ENCODE measurements at regions not wholly inside any gene's neighbourhood (a gene's known extent, or its start where the extent isn't known, plus 50 kb on each side); places are given as distances from the start of the nearest gene placed in this dataset.
"Not testable (repeated sequence)": the region's sequence is repeated elsewhere in the genome, so short reads cannot be mapped to it uniquely, and the experiment has no call there.

- not testable (repeated sequence) for H3K4me3 ChIP-seq (ENCODE audit: low read depth in 1 of 3, low read length in 3 of 3); H3K36me3 ChIP-seq (ENCODE audit: control insufficient read depth in 3 of 3, insufficient read depth in 2 of 3, low read depth in 1 of 3, low read length in 3 of 3); H3K4me1 ChIP-seq (ENCODE audit: control insufficient read depth in 3 of 3, insufficient read depth in 2 of 3, low read depth in 1 of 3, low read length in 2 of 3); FAIRE-seq; DNase-seq; H3K27ac ChIP-seq (ENCODE audit: low read depth in 1 of 3, low read length in 2 of 3); H3K9me3 ChIP-seq (ENCODE audit: control insufficient read depth in 2 of 2, insufficient read depth in 1 of 2, low read depth in 1 of 2, low read length in 1 of 2); H3K27me3 ChIP-seq (ENCODE audit: control insufficient read depth in 3 of 3, insufficient read depth in 3 of 3, low read length in 3 of 3)
- 60 to 83% (median 75%) methylated on average over 8 of the region's 8 CpGs for WGBS, 3 donors
Measured at GRCh38 chr6:170192101-170192500, 98.8 kb downstream of the DLL1 start.

DNA sequence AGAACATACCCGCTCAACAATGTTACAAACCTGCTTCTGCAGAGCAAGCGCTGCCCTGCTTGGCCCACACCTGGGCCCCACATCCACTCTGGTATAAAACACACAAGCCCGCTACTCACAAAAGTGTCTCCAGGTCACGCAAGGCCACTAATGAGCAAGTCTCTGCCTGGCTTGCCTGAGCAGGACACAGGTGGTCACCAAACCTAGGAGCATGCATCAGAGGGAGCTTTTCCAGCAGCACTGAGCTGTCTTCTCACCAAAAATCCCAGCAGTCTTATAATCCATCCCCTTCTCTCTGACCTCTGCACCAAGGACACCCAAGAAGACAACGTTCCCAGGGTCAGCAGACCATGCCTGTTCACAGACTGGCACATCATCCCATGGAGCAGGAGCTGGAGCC is 100.8 kb downstream of the DLL1 start:
- no peak for FAIRE-seq

DNA sequence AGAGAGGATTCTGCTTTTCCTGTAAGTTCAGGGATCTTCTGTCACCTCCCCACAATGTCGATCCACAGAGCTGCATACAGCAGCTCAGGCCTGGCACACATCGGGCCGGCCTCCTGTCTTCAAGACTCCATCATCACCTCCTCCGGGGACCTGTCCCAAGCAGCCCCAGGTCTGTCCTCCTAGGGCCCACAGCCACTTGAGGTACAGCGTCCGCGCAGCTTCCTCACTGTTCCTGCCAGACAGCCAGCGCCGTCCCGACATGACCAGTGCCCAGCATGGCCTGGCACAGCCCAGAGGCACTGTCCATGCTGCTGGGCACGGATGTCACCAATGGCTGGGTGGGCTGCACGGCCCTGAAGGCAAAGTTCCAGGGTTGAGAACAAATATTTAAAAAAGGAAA is 101.6 kb downstream of the DLL1 start:
- H3K4me1 ChIP-seq (ENCODE audit: control insufficient read depth in 3 of 3, insufficient read depth in 2 of 3, low read depth in 1 of 3, low read length in 2 of 3) = no peaks in the 10 kb centered on the region
- FAIRE-seq (no peak), DNase-seq (no peak)
- H3K4me3 ChIP-seq (ENCODE audit: low read depth in 1 of 3, low read length in 3 of 3) = no peak overlapping the region
- peaks cover 0 to 3% of the 10 kb centered on the region in 2 donors for H3K9me3 ChIP-seq (ENCODE audit: control insufficient read depth in 2 of 2, insufficient read depth in 1 of 2, low read depth in 1 of 2, low read length in 1 of 2)
- H3K27ac ChIP-seq (ENCODE audit: low read depth in 1 of 3, low read length in 2 of 3) = no peak overlapping the region
- H3K27me3 ChIP-seq (ENCODE audit: control insufficient read depth in 3 of 3, insufficient read depth in 3 of 3, low read length in 3 of 3) = no peaks in the 10 kb centered on the region
- 75 to 79% (median 79%) methylated on average over 12 of the region's 12 CpGs for WGBS, 3 donors
- H3K36me3 ChIP-seq (ENCODE audit: control insufficient read depth in 3 of 3, insufficient read depth in 2 of 3, low read depth in 1 of 3, low read length in 3 of 3) = no peaks in the 10 kb centered on the region

More for the DNA sequence above, 100.8 kb downstream of the DLL1 start:
- Histone ChIP-seq H3K27me3 (ENCODE audit: control insufficient read depth in 3 of 3, insufficient read depth in 3 of 3, low read length in 3 of 3) (no peaks in the 10 kb centered on the region), H3K36me3 (ENCODE audit: control insufficient read depth in 3 of 3, insufficient read depth in 2 of 3, low read depth in 1 of 3, low read length in 3 of 3) (no peaks in the 10 kb centered on the region), H3K27ac (ENCODE audit: low read depth in 1 of 3, low read length in 2 of 3) (no peak overlapping the region), H3K4me3 (ENCODE audit: low read depth in 1 of 3, low read length in 3 of 3) (no peak overlapping the region), H3K9me3 (ENCODE audit: control insufficient read depth in 2 of 2, insufficient read depth in 1 of 2, low read depth in 1 of 2, low read length in 1 of 2) (peaks cover 0 to 3% of the 10 kb centered on the region in 2 donors), H3K4me1 (ENCODE audit: control insufficient read depth in 3 of 3, insufficient read depth in 2 of 3, low read depth in 1 of 3, low read length in 2 of 3) (no peaks in the 10 kb centered on the region)
- DNase-seq = no peak
- WGBS, 3 donors = 82 to 88% (median 82%) methylated on average over 5 of the region's 5 CpGs

GRCh38 chr6:170188571-170189001 is 102.3 kb downstream of the DLL1 start:
- H3K9me3 ChIP-seq (ENCODE audit: control insufficient read depth in 2 of 2, insufficient read depth in 1 of 2, low read depth in 1 of 2, low read length in 1 of 2) = peaks cover 0 to 3% of the 10 kb centered on the region in 2 donors
- H3K4me1 ChIP-seq (ENCODE audit: control insufficient read depth in 3 of 3, insufficient read depth in 2 of 3, low read depth in 1 of 3, low read length in 2 of 3) = no peaks in the 10 kb centered on the region
- H3K36me3 ChIP-seq (ENCODE audit: control insufficient read depth in 3 of 3, insufficient read depth in 2 of 3, low read depth in 1 of 3, low read length in 3 of 3) = no peaks in the 10 kb centered on the region
- H3K27me3 ChIP-seq (ENCODE audit: control insufficient read depth in 3 of 3, insufficient read depth in 3 of 3, low read length in 3 of 3) = no peaks in the 10 kb centered on the region
- H3K4me3 ChIP-seq (ENCODE audit: low read depth in 1 of 3, low read length in 3 of 3) = no peak overlapping the region
- DNase-seq = no peak
- FAIRE-seq = no peak
- H3K27ac ChIP-seq (ENCODE audit: low read depth in 1 of 3, low read length in 2 of 3) = no peak overlapping the region
- WGBS, 3 donors = 51 to 66% (median 51%) methylated on average over 6 of the region's 6 CpGs

DNA sequence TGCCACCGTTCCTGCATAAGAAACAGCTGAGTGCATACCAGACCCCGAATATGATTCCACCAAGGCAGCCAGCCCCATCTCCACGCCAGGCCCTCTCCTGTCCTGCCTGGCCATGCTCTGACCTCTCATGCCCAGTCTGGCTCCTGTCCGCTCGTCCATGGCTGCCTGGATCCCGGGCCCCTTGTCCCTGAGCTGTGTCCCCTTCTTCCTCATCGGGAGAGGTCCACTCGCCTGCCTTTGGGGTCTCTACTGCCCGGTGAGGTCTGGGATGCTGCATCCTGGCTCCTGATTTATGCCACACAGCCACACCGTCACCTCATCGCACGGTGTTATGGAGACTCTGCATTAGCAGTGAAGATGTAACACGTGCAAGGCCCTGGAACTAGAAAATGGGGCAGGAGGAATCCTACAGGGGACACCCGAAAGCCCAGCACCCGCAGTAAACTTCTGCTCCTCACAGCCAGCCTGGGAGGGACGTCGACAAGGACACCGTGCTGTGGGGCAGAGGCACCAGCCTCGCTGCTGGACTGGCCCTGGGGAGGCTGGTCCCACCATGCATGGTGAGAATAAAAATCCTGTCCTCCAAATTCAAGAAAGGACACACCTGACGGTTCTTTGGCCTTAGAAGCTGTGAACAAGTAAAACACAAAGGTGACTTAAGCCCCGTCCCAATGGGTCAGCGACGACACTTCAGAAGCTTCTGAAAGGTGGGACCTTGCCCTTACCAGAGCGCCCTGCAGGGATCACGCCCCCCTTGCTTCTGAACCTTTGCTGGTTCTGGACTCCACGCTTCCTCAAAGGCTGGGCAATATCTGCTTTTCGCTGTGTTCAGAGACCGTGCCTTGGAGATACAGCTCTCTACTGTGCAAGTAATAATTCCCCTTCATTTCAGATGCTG is 103.0 kb downstream of the DLL1 start:
- H3K36me3 ChIP-seq (ENCODE audit: control insufficient read depth in 3 of 3, insufficient read depth in 2 of 3, low read depth in 1 of 3, low read length in 3 of 3) = no peaks in the 10 kb centered on the region
- no peak overlapping the region for H3K27ac ChIP-seq (ENCODE audit: low read depth in 1 of 3, low read length in 2 of 3)
- no peaks in the 10 kb centered on the region for H3K9me3 ChIP-seq (ENCODE audit: control insufficient read depth in 2 of 2, insufficient read depth in 1 of 2, low read depth in 1 of 2, low read length in 1 of 2)
- no peak for DNase-seq
- no peak overlapping the region for H3K4me3 ChIP-seq (ENCODE audit: low read depth in 1 of 3, low read length in 3 of 3)
- no peaks in the 10 kb centered on the region for H3K4me1 ChIP-seq (ENCODE audit: control insufficient read depth in 3 of 3, insufficient read depth in 2 of 3, low read depth in 1 of 3, low read length in 2 of 3)
- WGBS, 3 donors = 81 to 88% (median 81%) methylated on average over 27 to 28 of the region's 28 CpGs
- FAIRE-seq = no peak
- no peaks in the 10 kb centered on the region for H3K27me3 ChIP-seq (ENCODE audit: control insufficient read depth in 3 of 3, insufficient read depth in 3 of 3, low read length in 3 of 3)

- DNase-seq = no peak
- no peaks in the 10 kb centered on the region for H3K4me1 ChIP-seq (ENCODE audit: control insufficient read depth in 3 of 3, insufficient read depth in 2 of 3, low read depth in 1 of 3, low read length in 2 of 3)
- H3K36me3 ChIP-seq (ENCODE audit: control insufficient read depth in 3 of 3, insufficient read depth in 2 of 3, low read depth in 1 of 3, low read length in 3 of 3) = no peaks in the 10 kb centered on the region
- H3K9me3 ChIP-seq (ENCODE audit: control insufficient read depth in 2 of 2, insufficient read depth in 1 of 2, low read depth in 1 of 2, low read length in 1 of 2) = no peaks in the 10 kb centered on the region
- WGBS, 3 donors = 82 to 84% (median 83%) methylated on average over 17 to 18 of the region's 18 CpGs
- H3K4me3 ChIP-seq (ENCODE audit: low read depth in 1 of 3, low read length in 3 of 3) = no peak overlapping the region
- no peaks in the 10 kb centered on the region for H3K27me3 ChIP-seq (ENCODE audit: control insufficient read depth in 3 of 3, insufficient read depth in 3 of 3, low read length in 3 of 3)
- no peak overlapping the region for H3K27ac ChIP-seq (ENCODE audit: low read depth in 1 of 3, low read length in 2 of 3)
- FAIRE-seq = no peak
Measured at GRCh38 chr6:170186941-170187668, 103.8 kb downstream of the DLL1 start.

GRCh38 chr6:170186006-170186935 is 104.6 kb downstream of the DLL1 start:
- FAIRE-seq (no peak), DNase-seq (no peak)
- no peak overlapping the region for H3K27ac ChIP-seq (ENCODE audit: low read depth in 1 of 3, low read length in 2 of 3)
- 69 to 75% (median 69%) methylated on average over 28 to 30 of the region's 30 CpGs for WGBS, 3 donors
- H3K4me1 ChIP-seq (ENCODE audit: control insufficient read depth in 3 of 3, insufficient read depth in 2 of 3, low read depth in 1 of 3, low read length in 2 of 3) = no peaks in the 10 kb centered on the region
- no peaks in the 10 kb centered on the region for H3K9me3 ChIP-seq (ENCODE audit: control insufficient read depth in 2 of 2, insufficient read depth in 1 of 2, low read depth in 1 of 2, low read length in 1 of 2)
- H3K27me3 ChIP-seq (ENCODE audit: control insufficient read depth in 3 of 3, insufficient read depth in 3 of 3, low read length in 3 of 3) = no peaks in the 10 kb centered on the region
- H3K36me3 ChIP-seq (ENCODE audit: control insufficient read depth in 3 of 3, insufficient read depth in 2 of 3, low read depth in 1 of 3, low read length in 3 of 3) = no peaks in the 10 kb centered on the region
- no peak overlapping the region for H3K4me3 ChIP-seq (ENCODE audit: low read depth in 1 of 3, low read length in 3 of 3)

All from small intestine (tissue), 7 donors.